Stimulated activated CD8-positive, alpha-beta memory T cell treated with anti-CD3 and anti-CD28 coated beads, Interleukin-7, amount 100 ng/mL, for 1 hour (primary cell): ENCODE measurements at regions not wholly inside any gene's neighbourhood (a gene's known extent, or its start where the extent isn't known, plus 50 kb on each side); places are given as distances from the start of the nearest gene placed in this dataset.
"Not testable (repeated sequence)": the region's sequence is repeated elsewhere in the genome, so short reads cannot be mapped to it uniquely, and the experiment has no call there.

Experiments used
- DNase-seq, 2 donors: peaks; one replicate each; pipeline ENCODE4 v3.0.0-alpha.2; 2020; ENCODE audit warnings: low read depth in 2 of 2

GRCh38 chr9:39566782-39567181 is 211.3 kb downstream of the SPATA31A1 start:
- DNase-seq = not testable (repeated sequence)

DNA sequence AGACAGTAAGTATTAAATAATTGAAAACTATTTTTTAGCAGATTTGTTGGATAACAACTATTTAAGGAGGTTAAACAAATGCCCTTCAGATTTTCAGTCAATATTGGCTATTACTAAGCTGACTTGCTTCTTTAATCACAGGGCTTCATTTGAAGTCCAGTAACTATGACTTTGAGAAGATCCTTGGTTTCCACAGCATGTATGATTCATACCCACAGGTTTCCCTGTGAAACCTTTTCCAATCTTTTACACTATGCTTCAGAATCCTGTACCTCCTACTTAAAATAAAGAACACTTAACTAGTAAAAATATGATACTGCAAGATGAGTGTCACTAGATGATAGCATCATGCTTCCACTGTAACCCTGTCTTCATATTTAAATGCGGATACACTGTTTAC is 211.9 kb downstream of the SPATA31A1 start:
- DNase-seq = not testable (repeated sequence)

DNA sequence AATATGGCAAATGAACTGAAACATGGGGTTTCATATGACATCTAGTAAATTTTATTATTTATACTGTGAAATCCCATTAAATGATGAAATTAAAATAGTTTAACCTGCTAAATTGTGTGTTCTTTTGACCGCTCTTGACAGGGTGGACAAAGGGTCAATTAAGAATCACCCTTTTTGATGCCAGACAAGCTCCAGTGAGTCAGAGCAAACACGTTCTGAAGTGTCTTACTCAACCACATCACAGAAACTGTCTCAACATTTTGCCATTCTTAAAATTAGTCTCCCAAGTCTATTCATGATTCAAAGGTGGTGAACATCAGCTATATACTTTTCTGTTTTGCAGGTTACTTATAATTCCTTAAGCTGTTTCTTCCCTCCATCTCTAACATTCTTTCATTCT is 213.4 kb downstream of the SPATA31A1 start:
- DNase-seq = not testable (repeated sequence)

GRCh38 chr9:39573024-39574022 is 217.9 kb downstream of the SPATA31A1 start:
- not testable (repeated sequence) for DNase-seq

DNA sequence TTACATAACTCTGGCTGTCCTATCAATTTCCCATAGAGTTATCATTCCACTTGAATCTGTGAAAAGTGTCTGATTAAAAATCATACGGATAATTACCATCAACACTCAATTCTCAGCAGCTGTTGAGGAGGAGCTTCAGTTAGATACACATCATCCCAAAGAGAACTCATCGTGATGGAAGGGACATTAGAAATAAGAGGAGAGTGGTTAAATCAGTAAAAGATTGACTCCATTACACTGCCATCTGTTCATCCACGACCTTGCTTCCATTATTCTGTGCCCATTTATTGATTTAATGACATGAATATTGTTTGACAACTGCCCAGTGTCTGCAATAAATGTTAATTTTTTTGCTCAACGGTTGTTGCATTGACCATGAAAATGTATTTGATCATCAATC is 223.5 kb downstream of the SPATA31A1 start:
- not testable (repeated sequence) for DNase-seq

DNA sequence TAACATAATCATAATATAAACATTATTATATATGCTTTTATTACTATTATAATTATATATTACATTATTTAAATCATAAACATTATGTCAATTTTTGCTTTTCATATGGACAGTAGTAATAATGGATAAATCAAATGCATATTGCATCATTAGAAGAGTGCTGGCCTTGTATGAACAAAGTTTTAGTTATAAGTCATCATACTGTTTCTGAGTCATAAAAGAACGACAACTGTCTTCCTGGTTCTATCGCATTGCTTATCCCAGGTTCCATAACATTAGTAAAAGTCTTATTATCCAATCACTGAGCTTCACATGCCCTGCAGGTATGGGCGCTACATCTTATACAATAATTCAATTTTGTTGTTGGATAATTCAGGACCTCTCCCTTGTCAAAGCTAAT is 225.8 kb downstream of the SPATA31A1 start:
- DNase-seq = not testable (repeated sequence)

DNA sequence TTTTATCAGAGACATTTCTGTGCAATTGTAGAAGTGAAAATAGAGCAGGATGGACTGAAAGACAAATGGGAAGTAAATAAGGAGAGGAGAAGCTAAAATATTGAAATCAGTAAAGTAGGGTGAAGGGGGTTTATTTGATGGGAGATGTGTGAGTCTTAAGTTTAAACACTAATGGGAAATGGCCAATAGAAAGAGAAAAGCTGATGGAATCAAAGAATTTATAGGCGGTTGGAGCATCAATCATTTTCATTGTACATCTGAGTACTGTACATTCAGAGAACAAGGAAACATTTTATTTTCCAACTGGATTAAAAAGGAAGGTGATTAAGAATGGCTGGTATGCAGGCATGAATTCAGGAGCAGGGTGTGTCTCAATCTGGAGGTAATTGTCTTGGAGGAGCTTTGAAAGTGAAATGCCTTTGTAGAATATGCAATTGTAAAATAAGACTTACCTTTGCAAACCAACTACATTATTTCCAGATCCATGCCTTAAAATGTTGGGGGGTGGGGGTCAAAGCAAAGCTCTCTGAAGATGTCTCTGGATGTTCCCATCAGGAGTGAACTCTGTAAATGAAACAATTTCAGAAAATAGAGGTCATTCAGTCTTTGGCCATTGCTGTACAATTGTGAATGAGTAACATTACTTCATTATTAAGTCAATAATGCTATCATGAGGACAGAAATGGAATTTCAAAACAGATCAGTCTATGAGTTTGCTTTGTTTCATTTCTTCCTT is 227.4 kb downstream of the SPATA31A1 start:
- DNase-seq = not testable (repeated sequence)

DNA sequence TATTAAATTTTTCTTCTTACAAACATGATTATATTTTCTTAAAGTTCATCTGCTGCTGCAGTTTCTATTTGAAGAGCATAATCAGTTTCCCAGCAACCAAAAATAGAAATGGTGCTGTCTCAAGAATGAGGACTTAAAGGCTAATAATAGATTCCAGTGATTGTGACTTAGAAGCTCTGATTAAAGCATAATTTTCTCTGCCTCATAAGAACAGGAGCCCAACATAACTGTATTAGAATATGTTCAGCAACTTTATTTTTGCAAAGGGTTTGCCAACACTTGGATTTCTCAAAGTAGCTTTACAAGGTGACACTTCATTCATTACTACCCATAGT is 227.9 kb downstream of the SPATA31A1 start:
- not testable (repeated sequence) for DNase-seq

DNA sequence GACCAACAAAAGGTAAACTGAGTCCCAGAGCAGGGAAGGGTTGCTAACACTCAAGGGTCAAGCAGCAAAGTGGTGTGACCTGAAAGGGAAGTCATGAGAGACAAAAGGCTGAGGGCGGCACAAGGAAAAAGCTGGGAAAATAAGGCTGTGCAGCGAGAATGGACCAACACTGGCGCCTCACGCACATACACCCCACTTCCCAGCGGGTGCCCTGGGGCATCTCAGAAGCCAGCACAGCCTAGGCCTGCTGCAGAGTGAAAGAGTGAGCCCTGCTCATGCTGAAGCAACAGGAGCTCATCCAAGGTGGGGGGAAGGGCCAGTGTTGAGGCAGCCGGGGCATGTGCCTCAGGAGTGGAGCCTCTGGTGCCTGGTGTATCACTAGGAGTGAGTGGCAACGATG is 229.8 kb downstream of the SPATA31A1 start:
- not testable (repeated sequence) for DNase-seq

- no peak for DNase-seq
Observed at GRCh38 chr9:39587844-39588499, 232.5 kb downstream of the SPATA31A1 start.

GRCh38 chr9:39588500-39589137 is 233.2 kb downstream of the SPATA31A1 start:
- DNase-seq = no peak

DNA sequence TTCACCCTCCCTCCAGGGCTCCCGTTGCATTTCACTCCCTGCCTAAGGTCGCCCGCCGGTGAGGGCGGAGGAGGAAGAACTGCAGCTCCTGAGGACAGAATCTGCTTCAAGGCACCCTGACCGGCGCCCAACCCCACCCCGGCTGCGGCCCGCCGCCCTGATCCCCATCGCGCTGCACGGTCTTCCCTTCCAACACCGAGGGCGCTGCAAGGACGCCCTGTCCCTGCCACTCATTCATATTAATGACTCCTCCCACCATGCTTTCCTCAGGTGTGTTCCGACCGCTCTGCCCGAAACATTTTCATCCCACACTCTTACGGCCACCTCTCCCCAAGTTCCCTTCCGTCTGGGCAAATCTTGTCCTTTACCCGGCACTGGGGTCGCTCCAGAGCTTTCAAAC is 248.6 kb downstream of the SPATA31A1 start:
- not testable (repeated sequence) for DNase-seq

DNA sequence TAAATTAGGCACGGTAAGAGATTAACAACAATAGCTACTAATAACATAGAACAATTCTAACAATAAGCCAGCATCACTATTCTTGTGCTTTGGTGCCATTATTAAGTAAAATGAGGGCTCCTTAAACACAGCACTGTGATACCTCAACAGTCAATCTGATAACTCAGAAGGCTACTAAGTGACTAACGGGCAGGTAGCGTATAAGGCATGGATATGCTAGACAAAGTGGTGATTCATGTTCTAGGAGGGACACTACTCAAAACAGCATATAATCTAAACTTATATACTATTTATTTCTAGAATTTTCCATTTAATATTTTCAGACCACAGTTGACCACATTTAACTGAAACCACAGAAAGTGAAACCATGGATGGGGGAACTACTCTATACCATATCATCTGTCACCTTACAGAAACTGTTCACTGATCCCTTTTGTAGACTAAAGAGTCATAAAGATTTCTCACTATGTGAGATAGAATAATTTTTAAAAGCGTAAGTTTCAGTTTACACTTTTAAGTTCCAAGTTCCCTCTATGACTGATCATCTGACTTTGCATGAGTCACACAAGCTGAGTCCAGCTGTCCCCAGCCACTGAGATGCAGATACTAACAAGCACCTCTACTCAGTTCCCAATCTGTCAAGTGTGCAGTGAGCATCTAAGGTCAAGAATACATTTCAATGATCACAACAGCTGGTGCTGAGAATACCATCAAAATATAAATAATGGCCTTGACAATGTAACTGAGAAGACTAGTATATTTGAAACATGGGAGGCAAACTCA is 256.2 kb downstream of the SPATA31A1 start:
- not testable (repeated sequence) for DNase-seq

- not testable (repeated sequence) for DNase-seq
Observed at GRCh38 chr9:39616480-39616879, 261.0 kb downstream of the SPATA31A1 start.

- not testable (repeated sequence) for DNase-seq
Observed at GRCh38 chr9:39624048-39624447, 268.6 kb downstream of the SPATA31A1 start.

DNA sequence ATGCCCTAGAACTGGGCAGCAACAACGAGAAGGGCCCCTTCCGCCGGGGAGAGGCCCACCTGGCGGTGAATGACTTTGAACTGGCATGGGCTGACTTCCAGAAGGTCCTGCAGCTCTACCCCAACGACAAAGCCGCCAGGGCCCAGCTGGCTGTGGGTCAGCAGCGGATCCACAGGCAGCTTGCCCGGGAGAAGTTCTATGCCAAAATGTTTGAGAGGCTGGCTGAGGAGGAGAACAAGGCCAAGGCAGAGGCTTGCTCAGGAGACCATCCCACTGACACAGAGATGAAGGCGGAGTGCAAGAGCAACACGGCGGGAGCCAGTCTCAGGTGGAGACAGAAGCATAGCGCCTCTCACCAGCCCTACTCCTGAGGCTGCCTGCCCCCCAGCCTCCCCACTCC is 276.6 kb downstream of the SPATA31A1 start:
- not testable (repeated sequence) for DNase-seq

DNA sequence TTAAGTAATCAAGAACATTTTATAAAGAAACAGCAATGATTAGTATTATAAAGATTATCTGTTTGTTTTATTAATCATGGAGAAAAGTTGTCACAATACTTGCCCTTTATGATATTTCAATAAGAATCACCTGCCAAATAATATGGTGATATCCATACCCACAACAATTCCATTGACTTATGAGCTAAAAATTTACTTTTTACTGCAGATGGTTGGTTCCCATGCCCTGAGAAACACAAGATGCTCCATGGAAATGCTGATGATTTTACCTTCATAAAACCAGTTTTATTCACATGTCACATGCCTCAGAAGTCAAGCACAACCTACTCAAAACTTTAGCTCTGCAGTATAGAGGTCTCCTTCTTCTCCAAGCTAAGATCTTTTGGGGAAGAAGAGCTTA is 293.6 kb downstream of the SPATA31A1 start:
- not testable (repeated sequence) for DNase-seq

- not testable (repeated sequence) for DNase-seq
Observed at GRCh38 chr9:39656960-39657603, 301.6 kb downstream of the SPATA31A1 start.

GRCh38 chr9:39663020-39663419 is 307.6 kb downstream of the SPATA31A1 start:
- not testable (repeated sequence) for DNase-seq

- not testable (repeated sequence) for DNase-seq
Observed at GRCh38 chr9:39663713-39664112, 308.2 kb downstream of the SPATA31A1 start.
